ENCODE measurements at regions not wholly inside any gene's neighbourhood (a gene's known extent, or its start where the extent isn't known, plus 50 kb on each side); places are given as distances from the start of the nearest gene placed in this dataset.

- TF ChIP-seq CTCF (IDR thresholded peaks at IDR 0.05) (no peak), POLR2AphosphoS5 (IDR thresholded peaks at IDR 0.05; ENCODE audit: low read depth, low read length) (no peak), TCF7L2 (IDR thresholded peaks at IDR 0.05; ENCODE audit: low read depth, low read length) (no peak), SIN3A (IDR thresholded peaks at IDR 0.05; ENCODE audit: borderline replicate concordance, insufficient read depth, low read depth, low read length) (no peak), REST (IDR thresholded peaks at IDR 0.05; ENCODE audit: insufficient read depth in 1 of 2, low read depth in 2 of 2, low read length in 1 of 2) (no peak)
Measured at GRCh38 chr12:31214626-31215517, 111.1 kb downstream of the SINHCAF start.
